SK-N-DZ (cell line): ENCODE measurements at regions not wholly inside any gene's neighbourhood (a gene's known extent, or its start where the extent isn't known, plus 50 kb on each side); places are given as distances from the start of the nearest gene placed in this dataset.

ENCODE experiments used
- DNase-seq: peaks from one replicate; pipeline ENCODE4 v3.0.0-alpha.2; 2015; ENCODE audit warnings: low spot score

- DNase-seq = no peak
These were observed 132.8 kb upstream of the TMEFF2 start for GRCh38 chr2:192327576-192327975.

DNA sequence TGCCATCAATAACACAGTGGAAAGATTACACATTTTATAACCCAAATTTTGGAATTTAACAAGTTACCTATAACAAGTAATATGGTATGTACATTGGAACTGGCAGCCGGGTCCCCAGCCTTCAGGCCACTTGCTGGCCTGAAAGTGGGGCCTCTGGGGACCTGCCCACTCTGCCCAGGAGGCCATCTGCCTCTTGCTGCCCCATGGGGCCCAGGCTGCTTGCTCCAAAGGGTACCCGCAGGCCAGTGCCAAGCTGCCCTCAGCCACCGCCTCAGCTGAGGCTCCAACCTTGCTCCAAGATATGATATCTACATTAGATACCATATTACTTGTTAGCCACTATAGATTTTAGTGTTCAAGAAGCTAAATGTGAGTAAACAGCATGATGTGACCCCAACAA lies 120.8 kb upstream of the TMEFF2 start:
- no peak for DNase-seq

- no peak for DNase-seq
These were observed 120.2 kb upstream of the TMEFF2 start for GRCh38 chr2:192314800-192315481.

DNA sequence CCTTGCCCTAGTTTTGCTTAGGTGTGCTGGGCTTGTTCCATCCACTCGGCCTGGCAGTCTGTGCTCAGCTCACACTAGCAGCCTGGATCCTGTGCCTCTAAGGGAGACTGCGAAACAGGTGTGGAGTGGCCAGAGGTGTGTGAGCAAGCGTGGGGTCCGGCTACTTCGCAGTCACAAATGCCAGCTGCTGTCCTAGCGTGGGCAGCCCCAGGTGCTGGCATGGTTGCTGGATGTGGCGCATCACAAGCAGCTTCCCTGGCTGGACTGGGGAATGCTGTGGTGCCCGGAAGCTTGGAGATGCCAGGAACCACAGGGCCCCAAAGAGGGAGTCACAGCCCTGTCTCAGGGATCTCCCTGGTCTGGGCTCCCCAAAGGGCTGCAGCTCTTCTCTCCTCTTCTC lies 119.0 kb upstream of the TMEFF2 start:
- DNase-seq = no peak

DNA sequence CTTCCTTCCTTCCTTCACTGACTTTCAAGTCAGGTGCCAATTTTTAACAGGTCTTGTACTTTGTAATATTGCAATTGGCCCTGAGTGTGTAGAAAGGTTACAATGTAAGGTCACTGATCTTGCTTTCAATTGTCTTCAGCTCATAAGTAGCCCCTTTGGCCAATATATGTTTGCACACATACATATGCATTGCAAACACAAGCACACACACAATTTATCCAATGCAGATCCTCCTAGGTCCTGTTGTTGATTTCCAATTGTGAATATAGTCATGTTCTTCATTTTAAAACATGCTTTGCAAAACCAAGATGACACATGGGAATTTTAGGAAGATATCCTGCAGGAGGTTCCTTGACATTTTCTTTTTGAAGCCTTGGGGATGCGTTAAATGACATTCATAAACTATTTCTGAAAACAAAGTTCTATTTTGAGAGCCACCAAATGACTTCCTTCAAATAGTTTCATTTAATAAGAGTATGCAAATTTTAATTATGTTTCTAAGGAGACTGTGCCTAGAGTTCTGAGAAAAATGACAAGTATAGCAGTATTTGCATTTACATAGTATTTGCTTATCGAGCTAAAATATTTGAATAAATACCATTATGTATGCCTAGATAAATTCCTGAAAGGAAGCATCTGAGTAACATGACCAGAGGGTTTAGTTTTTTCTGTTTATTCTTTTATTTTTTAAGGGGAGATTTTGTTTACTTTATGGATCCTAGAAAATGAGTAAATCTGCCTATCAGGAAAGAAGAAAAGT lies 117.1 kb upstream of the TMEFF2 start:
- no peak for DNase-seq

DNA sequence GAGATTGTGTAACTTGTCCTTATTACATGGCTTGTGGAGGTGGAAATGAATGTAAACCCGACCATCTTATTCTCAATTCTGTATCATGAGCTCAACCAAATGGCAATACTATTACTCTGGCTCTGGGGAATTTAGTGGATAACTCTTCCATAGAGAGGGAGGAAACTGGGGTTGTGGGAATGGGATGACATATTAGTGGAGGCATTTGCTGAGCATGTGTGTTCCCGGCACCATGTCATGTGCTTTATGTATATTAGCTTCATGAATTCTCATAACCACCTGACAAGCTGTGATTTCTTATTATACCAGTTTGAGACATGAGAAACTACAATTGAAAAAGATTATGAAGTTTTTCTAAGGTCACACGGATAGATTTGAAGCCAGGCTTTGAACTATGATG lies 112.8 kb upstream of the TMEFF2 start:
- no peak for DNase-seq

- no peak for DNase-seq
These were observed 103.9 kb upstream of the TMEFF2 start for GRCh38 chr2:192298664-192299063.

DNA sequence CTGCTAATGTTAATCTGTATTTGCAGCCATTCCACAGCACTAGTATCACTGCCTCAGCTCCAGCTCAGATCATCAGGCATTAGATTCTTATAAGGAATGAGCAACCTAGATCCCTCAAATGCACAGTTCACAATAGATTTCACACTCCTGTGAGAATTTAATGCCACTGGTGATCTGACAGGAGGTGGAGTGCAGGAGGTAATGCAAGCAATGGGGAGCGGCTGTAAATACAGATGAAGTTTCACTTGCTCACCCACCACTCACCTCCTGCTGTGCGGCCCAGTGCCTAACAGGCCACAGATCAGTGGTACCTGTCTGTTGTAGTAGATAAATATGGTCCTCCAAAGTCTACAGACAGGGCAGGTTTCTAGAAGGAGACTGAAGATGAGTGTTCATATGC lies 97.7 kb upstream of the TMEFF2 start:
- no peak for DNase-seq

GRCh38 chr2:192288295-192288694 lies 93.6 kb upstream of the TMEFF2 start:
- DNase-seq = no peak

GRCh38 chr2:192286093-192286701 lies 91.5 kb upstream of the TMEFF2 start:
- peak; percentile 43 for DNase-seq

- no peak for DNase-seq
These were observed 88.7 kb upstream of the TMEFF2 start for GRCh38 chr2:192283450-192283849.

DNA sequence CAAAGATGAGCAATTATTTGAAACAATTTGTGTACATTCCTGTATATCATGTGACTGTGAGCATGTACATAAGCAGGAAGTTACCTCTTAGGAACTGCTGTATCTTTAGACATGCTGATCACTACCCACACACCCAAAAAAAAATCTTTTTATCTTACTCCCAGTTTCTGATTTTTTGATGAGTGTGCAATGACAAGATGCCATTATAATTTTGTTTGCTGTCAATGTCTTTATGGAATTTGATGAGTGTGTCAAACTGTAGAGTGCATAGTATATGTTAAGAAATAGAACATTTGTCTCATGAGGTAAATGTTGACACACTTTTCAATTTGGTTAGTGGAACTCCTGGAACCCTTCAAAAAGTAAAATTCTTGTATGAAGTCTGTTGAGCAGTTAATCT lies 84.0 kb upstream of the TMEFF2 start:
- no peak for DNase-seq

- DNase-seq = no peak
These were observed 82.9 kb upstream of the TMEFF2 start for GRCh38 chr2:192277494-192278109.

- DNase-seq = no peak
These were observed 80.9 kb upstream of the TMEFF2 start for GRCh38 chr2:192275632-192276031.

DNA sequence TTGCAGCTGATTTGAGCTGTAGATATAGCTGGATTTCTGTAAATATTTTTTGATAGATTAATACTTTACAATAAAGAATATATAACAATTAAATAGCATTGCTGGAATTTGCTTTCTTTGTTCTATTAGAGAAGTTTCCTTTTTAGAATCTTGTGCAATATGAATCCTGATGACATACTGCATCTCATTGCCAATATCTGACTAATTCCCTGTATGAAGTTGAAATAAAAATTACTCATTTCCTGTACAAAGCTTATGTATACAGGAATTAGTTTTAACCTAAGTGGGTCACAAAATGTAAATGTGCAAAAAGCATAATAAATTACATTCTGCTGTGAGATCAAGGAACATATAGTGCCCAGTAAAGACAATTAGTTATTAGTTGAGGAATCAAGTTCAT lies 72.8 kb upstream of the TMEFF2 start:
- no peak for DNase-seq

DNA sequence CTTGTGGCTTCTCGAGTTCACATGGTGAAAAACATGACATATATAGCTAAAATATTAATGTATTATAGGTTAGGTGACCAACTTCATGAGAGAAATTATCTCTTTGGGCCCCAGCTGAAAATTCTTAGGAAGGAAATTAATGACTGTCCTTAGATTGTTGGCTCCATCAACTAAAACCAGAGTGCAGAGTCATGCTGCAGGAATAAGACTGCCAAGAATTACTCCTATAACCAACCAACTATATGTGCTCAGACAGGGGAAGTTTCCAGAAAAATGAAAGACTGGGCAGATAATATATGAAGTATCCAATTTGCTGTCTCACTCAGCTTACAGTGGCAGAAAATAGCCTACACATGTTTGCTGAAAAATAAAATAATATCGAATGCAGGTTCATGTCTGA lies 71.0 kb upstream of the TMEFF2 start:
- DNase-seq = no peak

- DNase-seq = no peak
These were observed 59.7 kb upstream of the TMEFF2 start for GRCh38 chr2:192254444-192254843.

GRCh38 chr2:192253692-192254091 lies 59.0 kb upstream of the TMEFF2 start:
- DNase-seq = no peak

DNA sequence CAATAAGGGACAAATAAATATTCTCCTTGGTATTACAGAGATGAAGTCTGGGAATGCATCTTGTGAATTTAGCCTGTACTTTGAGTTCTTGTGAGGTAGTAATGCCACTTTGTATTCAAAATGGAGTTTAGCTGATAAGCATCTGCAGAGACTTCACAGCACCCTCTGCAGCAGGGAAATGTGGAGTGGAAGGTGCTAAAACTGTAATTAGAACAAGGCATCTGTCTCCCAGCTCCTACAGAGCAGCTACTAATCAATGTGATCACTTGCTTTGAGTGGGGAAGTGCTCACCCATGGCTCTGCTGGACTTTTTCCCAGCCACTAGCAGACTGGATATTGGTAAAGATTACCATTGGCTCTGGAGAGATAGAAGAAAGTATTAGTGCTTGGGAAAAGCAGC lies 56.2 kb upstream of the TMEFF2 start:
- DNase-seq = peak; percentile 4

DNA sequence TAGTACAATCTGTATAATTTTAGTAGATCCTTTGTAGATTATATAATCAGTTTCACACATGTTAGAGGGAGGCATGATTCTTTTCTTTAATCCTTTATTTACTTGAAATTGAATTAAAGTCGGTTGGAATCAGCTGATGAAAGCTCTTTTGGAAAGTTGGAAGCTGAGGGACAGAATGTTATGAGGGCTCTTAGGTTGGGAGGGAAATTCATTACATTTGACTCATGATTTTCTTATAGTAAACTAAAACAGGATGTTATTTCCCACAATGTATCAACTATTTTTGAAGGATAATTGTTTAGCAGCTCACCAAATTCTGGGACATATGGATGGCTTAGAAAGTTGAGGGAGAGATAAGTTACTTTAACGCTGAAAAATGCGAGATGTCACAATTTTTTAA lies 52.7 kb upstream of the TMEFF2 start:
- no peak for DNase-seq

DNA sequence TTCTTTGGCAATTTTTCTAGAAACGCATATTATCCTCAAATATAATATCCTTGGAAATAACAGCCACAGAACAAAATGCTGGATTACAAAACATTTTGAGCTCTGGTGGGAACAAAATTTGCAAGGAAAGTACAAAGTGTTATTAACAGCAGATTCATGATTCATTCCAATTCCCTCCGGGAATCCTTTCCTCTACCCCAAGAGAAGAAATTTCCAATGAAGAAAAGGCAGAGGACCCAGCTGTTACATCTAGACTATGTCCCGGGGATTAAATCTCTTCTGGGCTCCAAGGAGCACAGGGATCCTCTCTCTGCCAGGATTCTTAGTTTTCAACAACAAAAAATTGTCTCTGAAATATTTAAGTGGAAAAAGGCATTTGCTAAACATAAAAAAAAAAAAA lies 51.6 kb upstream of the TMEFF2 start:
- no peak for DNase-seq

GRCh38 chr2:192245329-192245728 lies 50.6 kb upstream of the TMEFF2 start:
- no peak for DNase-seq
